ENCODE measurements at regions not wholly inside any gene's neighbourhood (a gene's known extent, or its start where the extent isn't known, plus 50 kb on each side); places are given as distances from the start of the nearest gene placed in this dataset.

GRCh38 chr15:36363335-36363734, 216.1 kb upstream of the CDIN1 start:
- H3F3A ChIP-seq (ENCODE audit: control insufficient read depth, insufficient read depth), result no peaks in the 10 kb centered on the region

DNA sequence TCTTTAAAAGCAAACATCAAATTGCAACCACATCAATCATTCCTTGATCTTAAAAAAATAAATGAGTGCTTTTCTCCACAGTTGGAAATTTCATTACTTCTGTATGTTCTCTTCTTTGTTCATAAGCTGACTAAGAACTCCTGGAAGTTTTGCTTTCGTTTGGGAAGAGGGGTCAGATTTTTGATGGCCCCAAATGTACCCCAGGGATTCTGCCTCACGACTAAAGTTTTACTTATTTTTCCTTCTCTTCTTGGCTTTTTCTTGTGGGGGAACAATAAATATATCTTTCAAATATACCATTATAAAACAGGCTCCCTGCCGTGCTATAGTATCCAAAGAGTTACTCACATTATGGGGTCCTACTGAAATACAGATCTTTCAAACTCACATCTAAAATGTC, 215.0 kb upstream of the CDIN1 start:
- no peak overlapping the region for H3K4me2 ChIP-seq (ENCODE audit: low read length)
- H4K20me1 ChIP-seq (ENCODE audit: control insufficient read depth, insufficient read depth, low read depth, low read length), result no peaks in the 10 kb centered on the region

More at GRCh38 chr15:36363335-36363734, 216.1 kb upstream of the CDIN1 start:
- Histone ChIP-seq H3K4me2 (ENCODE audit: low read length) (no peak overlapping the region), H3K9me3 (ENCODE audit: control insufficient read depth, insufficient read depth, low read length) (no peaks in the 10 kb centered on the region), H3K4me1 (ENCODE audit: control insufficient read depth, low read length) (no peaks in the 10 kb centered on the region), H3K4me3 (ENCODE audit: low read length) (no peak overlapping the region), H4K20me1 (ENCODE audit: control insufficient read depth, insufficient read depth, low read depth, low read length) (no peaks in the 10 kb centered on the region), H3K9me2 (replicated peaks; ENCODE audit: control insufficient read depth, low read length) (no peaks in the 10 kb centered on the region), H3K79me2 (ENCODE audit: control insufficient read depth, low read length) (no peaks in the 10 kb centered on the region), H3K27me3 (ENCODE audit: control insufficient read depth, low read length) (0 out of 2 replicates have a peak, but pooled peaks cover 3% of the 10 kb centered on the region), H3K36me3 (ENCODE audit: control insufficient read depth, low read length) (no peaks in the 10 kb centered on the region), H3K27ac (ENCODE audit: low read depth, low read length) (no peak overlapping the region)
- TF ChIP-seq CTCF (IDR thresholded peaks at IDR 0.05; ENCODE audit: low read depth, low read length, poor library complexity, severe bottlenecking) (no peak), EZH2phosphoT487 (IDR thresholded peaks at IDR 0.05; ENCODE audit: borderline replicate concordance, low read length) (no peak)

DNA sequence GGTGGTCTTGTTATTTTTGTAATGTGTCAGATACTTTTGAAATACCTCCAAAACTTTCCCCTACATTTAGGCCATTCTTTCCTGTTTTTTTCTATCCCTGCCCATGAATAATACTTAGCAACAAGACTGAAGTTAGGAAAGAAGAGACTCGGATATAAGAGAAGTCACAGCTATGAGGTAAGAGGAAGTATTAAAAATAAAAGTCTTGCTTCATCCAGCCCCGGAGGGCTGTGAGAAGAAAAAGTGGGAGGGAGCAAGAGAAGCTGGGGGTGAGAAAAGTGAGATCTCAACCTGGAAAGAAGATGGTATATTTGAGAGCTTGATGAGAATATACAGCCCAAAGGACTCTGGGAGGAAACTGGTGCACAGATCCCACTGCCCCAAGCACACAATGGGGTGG, 213.5 kb upstream of the CDIN1 start:
- no peaks in the 10 kb centered on the region for H4K20me1 ChIP-seq (ENCODE audit: control insufficient read depth, insufficient read depth, low read depth, low read length)
- 0 out of 2 replicates have a peak, but pooled peaks cover 3% of the 10 kb centered on the region for H3K27me3 ChIP-seq (ENCODE audit: control insufficient read depth, low read length)
- no peaks in the 10 kb centered on the region for H3K79me2 ChIP-seq (ENCODE audit: control insufficient read depth, low read length)
- H3K4me1 ChIP-seq (ENCODE audit: control insufficient read depth, low read length), result no peaks in the 10 kb centered on the region
- TF ChIP-seq EZH2phosphoT487 (IDR thresholded peaks at IDR 0.05; ENCODE audit: borderline replicate concordance, low read length) (no peak), CTCF (IDR thresholded peaks at IDR 0.05; ENCODE audit: low read depth, low read length, poor library complexity, severe bottlenecking) (no peak)
- H3F3A ChIP-seq (ENCODE audit: control insufficient read depth, insufficient read depth), result no peaks in the 10 kb centered on the region
- no peaks in the 10 kb centered on the region for H3K36me3 ChIP-seq (ENCODE audit: control insufficient read depth, low read length)
- no peaks in the 10 kb centered on the region for H3K9me2 ChIP-seq (replicated peaks; ENCODE audit: control insufficient read depth, low read length)
- no peak overlapping the region for H3K4me3 ChIP-seq (ENCODE audit: low read length)
- no peak overlapping the region for H3K4me2 ChIP-seq (ENCODE audit: low read length)
- H3K9me3 ChIP-seq (ENCODE audit: control insufficient read depth, insufficient read depth, low read length), result no peaks in the 10 kb centered on the region
- no peak overlapping the region for H3K27ac ChIP-seq (ENCODE audit: low read depth, low read length)

More for the DNA sequence above, 215.0 kb upstream of the CDIN1 start:
- Histone ChIP-seq H3K4me1 (ENCODE audit: control insufficient read depth, low read length) (no peaks in the 10 kb centered on the region), H3K9me2 (replicated peaks; ENCODE audit: control insufficient read depth, low read length) (no peaks in the 10 kb centered on the region), H3K27ac (ENCODE audit: low read depth, low read length) (no peak overlapping the region), H3F3A (ENCODE audit: control insufficient read depth, insufficient read depth) (no peaks in the 10 kb centered on the region), H3K4me3 (ENCODE audit: low read length) (no peak overlapping the region), H3K79me2 (ENCODE audit: control insufficient read depth, low read length) (no peaks in the 10 kb centered on the region), H3K36me3 (ENCODE audit: control insufficient read depth, low read length) (no peaks in the 10 kb centered on the region), H3K27me3 (ENCODE audit: control insufficient read depth, low read length) (0 out of 2 replicates have a peak, but pooled peaks cover 3% of the 10 kb centered on the region), H3K9me3 (ENCODE audit: control insufficient read depth, insufficient read depth, low read length) (no peaks in the 10 kb centered on the region)
- TF ChIP-seq EZH2phosphoT487 (IDR thresholded peaks at IDR 0.05; ENCODE audit: borderline replicate concordance, low read length), result no peak

GRCh38 chr15:36370051-36370730, 209.2 kb upstream of the CDIN1 start:
- no peak for TF ChIP-seq EZH2phosphoT487 (IDR thresholded peaks at IDR 0.05; ENCODE audit: borderline replicate concordance, low read length)
- Histone ChIP-seq H3K4me1 (ENCODE audit: control insufficient read depth, low read length) (no peaks in the 10 kb centered on the region), H3K4me3 (ENCODE audit: low read length) (no peak overlapping the region)

More at GRCh38 chr15:36370051-36370730, 209.2 kb upstream of the CDIN1 start:
- Histone ChIP-seq H3K9me3 (ENCODE audit: control insufficient read depth, insufficient read depth, low read length) (no peaks in the 10 kb centered on the region), H3K4me2 (ENCODE audit: low read length) (no peak overlapping the region), H3F3A (ENCODE audit: control insufficient read depth, insufficient read depth) (no peaks in the 10 kb centered on the region), H3K36me3 (ENCODE audit: control insufficient read depth, low read length) (no peaks in the 10 kb centered on the region), H3K27ac (ENCODE audit: low read depth, low read length) (no peak overlapping the region), H3K9me2 (replicated peaks; ENCODE audit: control insufficient read depth, low read length) (no peaks in the 10 kb centered on the region), H3K79me2 (ENCODE audit: control insufficient read depth, low read length) (no peaks in the 10 kb centered on the region), H4K20me1 (ENCODE audit: control insufficient read depth, insufficient read depth, low read depth, low read length) (no peaks in the 10 kb centered on the region), H3K27me3 (ENCODE audit: control insufficient read depth, low read length) (0 out of 2 replicates have a peak, but pooled peaks cover 3% of the 10 kb centered on the region)
